ENCODE measurements at regions not wholly inside any gene's neighbourhood (a gene's known extent, or its start where the extent isn't known, plus 50 kb on each side); places are given as distances from the start of the nearest gene placed in this dataset.

DNA sequence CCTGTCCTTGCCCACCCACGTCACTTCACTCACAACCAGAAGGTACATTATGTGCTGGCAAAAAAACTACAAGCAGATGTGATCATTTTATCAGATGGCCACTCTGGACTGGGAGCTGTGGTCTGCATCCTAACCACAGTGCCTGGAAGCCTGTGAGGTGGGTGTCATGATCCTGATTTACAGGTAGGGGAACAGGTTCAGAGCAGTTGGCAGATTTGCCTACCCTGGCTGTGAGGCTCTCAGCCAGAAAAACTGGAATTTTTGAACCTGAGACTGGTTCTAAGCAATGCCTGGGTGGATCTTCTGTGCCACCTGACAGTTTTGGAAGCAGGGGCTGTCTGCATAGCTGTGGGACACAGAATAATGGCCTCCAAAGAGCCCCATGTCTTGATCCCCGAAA, 150.8 kb downstream of the SYF2 start:
- DNase-seq (ENCODE audit: low read depth in 2 of 2), result no peak

DNA sequence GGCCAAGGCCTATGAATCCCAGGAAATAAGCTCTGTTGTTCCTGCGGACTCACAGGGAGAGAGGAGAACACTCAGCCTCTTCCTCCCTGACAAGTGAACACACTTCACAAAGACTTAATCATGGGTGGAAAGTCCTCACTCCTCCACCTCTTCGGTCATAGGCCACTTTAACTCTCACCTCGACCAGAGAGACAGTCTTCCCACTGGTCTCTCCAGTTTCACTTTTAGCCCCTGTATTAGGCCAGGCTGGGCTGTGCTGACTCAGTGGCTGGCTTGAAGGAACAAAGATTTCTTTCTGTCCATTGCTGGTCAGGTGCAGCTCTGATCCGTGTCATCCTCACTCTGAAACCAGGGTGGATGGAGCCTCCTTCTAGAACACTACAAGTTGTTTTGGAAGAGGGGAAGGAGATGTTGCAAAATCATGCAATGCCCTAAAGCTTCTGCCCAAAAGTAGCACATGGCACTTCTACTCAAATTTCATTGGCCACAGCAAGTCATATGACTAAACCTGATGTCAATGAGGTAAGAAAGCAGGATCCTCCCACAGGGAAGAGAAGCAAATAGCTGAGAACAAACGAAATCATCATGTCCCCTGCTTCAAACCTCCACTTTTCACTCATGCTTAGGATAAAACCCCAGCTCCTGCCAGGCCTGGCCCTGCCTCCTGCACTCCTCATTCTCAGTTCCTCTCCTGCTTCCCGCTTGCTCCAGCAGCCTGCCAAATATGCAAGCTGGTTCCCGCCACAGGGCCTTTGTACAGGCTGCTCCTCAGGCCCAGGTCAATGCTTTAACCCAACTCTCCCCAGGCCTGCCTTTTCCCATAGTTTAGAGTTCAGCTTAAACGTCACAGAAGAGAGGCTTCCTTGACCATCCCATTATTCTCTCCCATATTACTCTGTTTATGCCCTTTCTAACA, 150.5 kb upstream of the RUNX3 start:
- no peak for DNase-seq (ENCODE audit: low read depth in 2 of 2)

DNA sequence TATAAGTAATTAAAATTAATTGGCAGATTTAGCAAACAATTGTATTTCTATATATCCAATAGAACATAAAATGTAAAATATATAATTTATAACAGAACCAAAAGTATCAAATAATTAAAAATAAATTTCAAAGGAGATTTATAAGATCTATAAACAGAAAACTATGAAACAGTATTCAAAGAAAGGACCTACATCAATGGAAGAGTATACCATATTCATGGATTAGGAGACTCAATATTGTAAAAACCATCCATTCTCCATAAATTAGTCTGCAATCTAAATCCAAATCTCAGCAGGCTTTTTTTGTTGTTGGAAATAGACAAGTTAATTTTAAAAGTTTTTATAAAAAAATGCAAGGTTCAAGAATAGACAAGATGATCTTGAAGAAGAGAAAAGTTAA, 149.0 kb upstream of the RUNX3 start:
- DNase-seq (ENCODE audit: low read depth in 2 of 2), result no peak

DNA sequence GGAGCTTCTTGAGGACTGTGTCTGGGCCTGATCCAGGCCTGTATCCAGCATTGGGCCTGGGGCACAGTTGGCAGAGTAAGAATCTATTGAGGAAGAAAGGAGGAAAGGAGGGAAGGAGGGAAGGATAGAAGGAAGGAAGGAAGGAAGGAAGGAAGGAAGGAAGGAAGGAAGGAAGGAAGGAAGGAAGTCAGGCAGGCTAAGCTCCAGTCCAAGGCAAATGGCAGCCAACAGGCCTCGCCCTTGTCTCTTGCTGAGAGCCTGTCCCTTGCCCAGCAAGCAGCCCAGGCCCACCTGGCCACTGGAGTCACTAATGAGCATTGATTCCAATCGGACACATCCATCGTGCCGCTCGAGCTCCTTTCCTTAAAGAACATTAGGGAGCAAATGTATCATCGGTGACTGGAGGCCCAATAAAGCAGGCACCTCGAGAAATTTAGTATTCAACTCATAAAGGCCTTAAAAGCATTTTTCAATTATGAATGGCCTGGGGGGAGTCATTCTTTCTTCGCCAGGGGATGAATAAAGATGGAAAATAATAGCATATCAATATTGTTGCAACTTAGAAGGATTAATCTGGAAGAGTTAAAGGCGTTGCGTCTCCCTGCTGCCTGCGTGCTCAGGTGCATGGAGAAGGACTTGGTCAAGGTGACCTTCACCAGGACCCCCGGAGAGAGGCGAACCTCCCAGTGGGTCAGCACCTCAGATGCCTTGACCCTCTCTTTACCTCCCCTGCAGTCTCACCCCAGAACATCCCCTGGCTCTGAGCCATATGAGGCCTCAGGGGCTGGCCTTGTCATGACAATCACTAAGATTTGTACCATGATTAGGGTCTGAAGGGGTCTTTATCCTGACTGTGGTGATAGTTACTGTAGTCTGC, 144.5 kb upstream of the RUNX3 start:
- no peak for DNase-seq (ENCODE audit: low read depth in 2 of 2)

DNA sequence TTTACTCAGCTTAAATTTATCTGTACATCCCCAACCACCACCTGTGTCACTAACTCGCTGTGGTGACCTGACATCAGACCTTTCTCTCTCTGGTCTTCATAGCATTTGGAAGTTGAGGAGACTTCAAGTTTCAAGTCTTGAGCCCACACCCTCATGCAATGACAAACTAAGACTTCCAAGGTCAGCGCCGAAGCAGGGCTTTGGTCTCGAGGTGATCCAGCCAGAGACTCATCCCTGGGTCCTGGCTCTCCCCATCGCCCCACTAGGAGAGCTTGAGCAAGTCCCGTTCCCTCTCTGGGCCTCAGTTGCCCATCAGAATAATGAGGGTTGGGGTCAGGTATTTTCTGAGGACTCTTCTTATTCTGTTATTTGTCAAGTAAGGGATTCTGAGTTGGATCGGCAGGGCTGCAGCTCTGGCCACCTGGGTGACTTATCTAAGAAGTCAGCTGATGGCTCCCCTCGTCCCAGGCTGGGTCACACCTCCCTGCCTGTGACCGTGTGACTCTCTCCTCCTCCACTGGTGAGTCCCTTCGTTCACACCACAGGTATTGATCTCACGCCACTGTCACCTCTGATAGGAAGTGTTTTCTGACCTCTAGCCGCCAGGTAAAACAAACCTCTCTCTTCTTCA, 143.7 kb upstream of the RUNX3 start:
- no peak for DNase-seq (ENCODE audit: low read depth in 2 of 2)

DNA sequence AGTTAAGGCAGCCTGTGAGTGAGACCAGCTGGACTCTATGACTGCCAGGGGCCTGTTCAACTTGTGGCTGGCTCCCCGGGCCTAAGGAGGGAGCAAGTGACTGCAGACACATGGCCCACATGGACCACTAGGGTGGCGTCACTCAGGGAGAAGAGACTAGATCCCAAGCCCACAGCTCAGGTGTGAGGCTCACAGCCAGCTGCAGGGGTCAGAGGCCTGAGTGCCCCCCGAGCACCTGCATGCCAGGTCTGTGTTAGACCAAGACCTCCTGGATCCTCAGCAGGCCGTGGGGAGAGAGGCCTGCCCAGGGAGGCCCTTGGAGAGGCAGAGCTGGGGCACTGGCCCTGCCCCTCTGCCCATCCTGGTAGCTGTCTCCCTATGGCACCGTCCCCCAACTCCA, 142.4 kb upstream of the RUNX3 start:
- DNase-seq (ENCODE audit: low read depth in 2 of 2), result no peak

DNA sequence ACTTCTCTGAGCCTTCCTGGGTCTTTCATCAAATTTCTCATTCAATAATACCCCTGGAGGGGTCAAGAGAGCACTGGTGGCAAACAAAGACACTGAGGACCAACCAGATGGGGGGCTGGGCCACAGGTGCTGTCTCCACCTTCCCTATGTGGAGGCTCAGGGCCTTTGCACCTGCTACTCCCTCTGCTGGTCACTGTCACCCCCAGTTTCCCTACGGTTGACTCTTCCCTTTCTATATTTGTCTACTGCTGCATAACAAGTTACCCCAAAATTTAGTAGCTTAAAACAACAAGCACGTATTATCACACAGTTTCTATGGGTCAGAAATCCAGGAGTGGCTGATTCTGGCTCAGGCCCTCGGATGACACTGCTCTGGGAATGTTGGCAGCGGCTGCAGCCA, 138.8 kb upstream of the RUNX3 start:
- peak in 1 of 2 donors; percentile 4 for DNase-seq (ENCODE audit: low read depth in 2 of 2)

DNA sequence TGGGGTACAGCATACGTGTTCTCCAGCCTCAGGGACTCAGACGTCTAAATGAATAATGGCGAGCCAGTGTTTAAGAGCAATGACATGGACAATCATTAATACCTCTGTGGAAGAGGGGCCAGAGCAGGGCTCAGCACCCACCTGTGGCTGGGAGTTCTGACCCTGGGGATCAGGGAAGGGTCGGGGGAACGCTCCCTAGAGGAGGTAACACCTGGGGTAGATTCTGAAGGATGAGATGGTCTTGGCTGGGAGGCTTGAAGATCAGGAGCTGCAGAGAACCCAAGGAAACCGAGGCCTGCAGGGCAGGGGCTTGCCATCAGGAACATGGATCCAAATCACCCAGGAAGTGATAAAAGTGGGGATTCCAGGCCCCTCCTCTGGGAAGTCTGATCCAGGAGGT, 138.2 kb upstream of the RUNX3 start:
- DNase-seq (ENCODE audit: low read depth in 2 of 2), result no peak

DNA sequence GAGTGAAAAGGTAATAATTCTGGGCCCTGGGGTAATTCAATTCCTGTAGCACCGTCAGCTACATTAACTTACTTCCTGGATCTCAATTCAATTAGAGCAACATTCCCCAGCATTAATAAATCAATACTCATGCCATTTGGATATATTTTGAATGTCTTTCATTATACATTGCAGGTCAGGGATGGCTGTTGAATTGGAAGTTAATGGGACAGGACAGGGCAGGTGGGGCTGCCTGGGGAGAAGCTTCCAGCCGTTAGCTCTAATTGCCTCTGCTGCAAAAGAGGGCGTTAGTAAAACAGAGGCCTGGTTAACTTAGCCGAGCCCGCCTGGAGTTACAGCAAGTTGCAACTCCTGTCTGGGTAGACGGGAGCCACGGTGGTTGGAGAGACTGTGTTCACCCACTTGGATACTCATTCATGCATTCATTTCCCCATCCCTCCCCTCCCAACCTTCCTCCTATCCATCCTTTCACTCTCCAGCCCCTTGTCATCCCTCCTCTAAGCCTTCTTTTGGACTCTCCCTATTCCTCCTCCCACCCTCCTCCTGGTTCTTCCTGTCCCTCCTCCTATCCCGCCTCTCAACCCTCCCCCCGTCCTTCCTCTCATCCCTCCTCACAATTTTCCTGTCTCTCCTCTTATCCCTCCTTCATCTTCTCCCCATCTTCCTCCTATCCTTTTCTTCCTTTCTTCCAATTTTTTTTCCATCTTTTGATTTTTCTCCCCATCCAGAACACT, 137.6 kb upstream of the RUNX3 start:
- no peak for DNase-seq (ENCODE audit: low read depth in 2 of 2)

DNA sequence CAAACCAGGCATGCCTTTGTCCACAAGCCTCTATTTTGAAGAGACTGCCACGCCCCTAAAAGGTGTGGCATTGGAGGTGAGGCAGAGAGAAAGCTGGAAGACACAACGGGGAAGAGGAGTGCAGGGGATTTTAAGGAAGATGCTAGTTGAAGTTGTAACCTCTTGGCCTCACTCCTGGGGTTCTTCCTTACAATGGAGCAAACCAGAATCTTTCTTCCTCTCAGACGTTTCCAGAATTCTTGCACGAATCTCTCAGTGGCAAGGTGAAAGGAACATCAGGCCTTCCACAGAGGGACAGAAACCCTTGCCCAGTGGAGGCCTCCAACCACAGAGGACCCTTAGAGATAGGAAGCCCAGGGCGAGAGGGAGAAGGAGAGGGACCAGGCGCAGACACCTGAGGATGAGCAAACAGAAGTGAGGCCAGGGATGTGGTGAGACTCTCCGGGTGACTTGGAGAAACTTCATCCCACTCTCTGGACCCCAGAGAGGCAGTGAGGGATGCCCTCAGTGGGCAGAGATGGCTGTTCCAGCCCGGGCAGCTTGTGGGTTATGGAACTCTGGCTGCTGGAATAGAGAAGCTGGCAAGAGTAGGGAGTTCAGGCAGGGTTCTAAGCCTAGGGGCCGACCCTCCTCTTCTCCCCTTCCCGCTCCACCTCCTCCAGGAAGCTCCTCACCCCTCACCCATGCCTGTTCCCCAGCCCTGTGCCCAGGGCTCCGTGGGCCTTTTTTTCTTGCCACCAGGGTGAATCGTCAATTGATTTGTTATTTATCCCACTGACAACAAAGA, 136.8 kb upstream of the RUNX3 start:
- no peak for DNase-seq (ENCODE audit: low read depth in 2 of 2)

DNA sequence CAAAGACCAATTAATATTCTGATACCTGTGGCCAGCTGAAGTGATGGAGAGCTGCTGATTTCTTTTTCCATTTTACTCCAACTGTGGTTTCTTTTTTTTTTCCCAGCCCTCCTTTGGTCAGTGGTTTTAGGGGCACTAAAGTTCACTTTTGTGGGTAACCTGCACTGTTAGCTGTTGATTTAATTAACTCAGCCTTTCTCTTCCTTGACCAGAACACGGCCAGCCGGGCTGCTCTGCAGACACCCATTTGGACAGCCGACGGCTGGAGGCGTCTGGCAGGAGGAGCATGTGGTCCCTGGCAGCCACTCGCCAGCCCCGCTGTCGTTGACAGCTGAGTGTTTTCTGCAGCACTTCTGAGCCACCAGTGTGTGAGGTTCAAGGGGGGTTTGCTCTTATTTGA, 136.2 kb upstream of the RUNX3 start:
- DNase-seq (ENCODE audit: low read depth in 2 of 2), result no peak

DNA sequence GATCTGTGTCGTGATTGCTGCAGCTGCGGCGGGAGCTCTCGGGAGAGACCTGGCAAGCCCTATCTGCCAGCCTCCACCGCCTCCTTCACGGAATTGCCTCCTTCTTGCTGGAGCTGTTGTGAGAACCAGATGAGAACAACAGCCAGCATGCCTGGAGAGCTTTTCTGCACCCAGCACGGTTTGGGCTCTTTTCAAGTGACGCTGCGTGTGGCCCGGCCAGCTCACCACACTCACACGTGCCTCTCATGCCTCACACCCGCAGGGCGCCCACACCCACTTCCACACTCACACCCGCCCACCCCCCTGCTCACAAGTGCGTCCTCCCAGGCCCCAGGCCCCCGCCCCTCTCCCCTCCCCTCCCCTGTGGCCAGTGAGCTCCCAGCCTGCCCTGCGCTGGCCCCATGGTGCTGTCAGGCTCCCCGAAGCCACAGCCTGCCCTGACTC, 135.7 kb upstream of the RUNX3 start:
- no peak for DNase-seq (ENCODE audit: low read depth in 2 of 2)

DNA sequence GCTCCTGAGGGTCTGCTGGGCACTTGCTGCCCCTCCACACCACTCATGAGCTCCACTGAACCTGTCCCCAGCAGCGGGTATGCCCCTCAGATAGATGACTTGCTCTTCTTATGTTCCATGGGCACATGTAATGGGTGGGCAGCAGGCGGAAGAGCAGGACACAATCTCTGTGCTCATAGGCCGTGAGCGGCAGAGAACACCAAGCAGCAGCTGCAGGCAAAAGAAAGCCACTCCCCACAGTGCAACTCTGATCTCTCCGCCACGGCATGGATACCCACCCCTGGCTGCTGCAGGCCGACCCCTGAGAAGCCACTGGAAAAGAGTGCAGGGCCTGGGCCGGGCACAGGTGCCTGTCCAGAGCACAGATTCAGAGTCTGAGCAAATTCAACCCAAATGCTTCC, 135.2 kb upstream of the RUNX3 start:
- DNase-seq (ENCODE audit: low read depth in 2 of 2), result no peak

DNA sequence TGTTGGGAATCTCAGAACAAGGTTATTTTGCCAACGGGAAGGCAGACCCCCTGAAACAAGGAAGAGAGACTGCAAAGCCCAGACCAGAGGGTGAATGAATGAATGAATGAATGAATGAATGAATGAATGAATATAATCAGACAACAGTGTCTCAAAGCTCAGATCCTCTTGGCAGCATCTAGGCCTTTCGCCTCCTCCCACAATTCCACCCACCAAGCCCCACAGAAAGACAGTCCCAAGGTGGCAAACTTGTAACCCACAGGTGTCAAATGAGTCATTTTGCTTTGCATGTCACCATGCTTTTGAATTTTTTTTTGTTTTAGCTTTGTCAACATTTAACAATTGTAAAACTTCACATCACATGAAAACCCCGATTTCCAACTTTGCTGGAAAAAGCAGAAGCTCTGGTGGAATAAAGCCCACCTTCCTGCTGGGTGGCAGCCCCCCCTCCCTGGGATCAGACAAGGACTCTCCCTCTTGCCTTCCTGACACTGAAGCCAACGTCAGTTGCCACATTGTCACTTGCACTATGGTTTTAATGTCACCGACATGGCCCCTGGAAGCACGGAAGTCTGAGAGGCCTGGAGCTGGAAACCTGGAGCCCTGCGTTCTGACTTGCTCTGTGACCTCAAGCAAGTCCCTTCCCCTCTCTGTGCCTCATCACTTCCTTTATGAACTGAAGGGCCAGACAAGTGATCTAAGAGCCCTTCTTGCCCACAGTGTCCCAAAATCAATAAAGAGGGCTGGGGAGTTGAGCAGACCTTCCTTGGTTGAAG, 134.6 kb upstream of the RUNX3 start:
- no peak for DNase-seq (ENCODE audit: low read depth in 2 of 2)

DNA sequence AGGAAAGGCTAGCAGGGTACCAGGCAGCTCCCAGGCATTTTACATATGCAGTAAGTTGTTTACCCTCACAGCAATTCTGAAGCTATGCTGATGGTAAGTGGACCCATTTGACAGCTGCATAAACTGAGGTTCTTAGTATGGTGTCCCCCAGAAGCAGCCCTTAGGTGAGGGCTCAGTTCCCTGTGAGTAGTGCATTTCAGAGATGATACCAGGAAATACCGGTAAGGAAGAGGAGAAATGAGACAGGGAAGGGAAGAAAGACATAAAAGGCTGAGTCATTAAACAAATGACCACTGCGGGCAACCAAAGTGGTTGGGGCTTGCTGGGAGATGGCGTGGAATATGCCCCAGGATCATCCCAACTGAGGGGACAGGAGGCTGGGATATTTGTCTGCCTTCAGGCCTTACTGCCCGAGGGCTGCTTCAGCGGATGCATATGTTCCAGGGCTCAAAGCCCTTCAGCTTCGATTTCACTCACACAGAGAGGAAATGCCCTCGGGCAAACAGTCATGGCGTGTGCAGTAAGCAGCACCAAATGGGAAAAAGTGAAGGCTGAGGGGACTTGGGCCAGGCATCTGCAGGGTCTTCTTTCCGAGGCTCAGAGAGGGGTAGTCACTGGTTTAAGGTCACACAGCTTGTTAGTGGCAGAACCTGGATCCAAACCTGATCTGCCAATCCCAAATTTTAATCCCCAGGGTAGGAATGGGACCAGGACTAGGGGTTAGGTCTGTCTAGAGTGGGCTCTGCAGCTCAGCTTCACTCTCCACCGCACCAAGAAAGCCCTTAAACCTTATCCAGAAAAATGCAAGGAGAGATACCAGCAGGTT, 133.7 kb upstream of the RUNX3 start:
- no peak for DNase-seq (ENCODE audit: low read depth in 2 of 2)

DNA sequence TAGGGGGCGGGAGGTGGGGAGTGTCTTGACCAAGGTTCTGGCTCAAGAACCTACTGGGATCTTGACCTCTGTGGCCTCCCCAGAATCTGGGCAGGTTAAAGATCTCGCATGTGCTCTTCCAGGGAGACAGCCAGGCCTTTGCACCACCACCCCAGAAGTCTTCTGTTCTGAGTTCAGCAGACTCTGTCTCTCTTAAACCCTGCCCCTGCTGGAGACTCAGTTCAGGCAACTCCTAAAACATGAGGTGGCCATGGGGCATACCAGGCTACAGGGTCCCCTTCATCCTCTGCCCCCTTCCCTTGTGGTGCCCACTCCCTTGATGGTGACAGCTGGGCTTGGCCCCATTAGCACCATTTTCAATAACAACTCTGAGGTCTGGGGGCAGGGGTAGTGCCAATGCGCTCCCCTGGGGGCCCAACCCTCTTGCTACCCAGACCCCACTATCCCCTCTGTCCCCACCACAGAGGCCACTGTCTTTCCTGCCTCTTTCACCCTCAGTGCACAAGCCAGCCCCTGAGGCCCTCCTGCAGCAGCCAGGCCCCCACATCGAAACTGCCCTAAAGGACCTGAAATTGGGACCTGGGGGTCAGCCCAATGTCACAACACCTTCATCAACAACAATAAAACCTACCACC, 132.7 kb upstream of the RUNX3 start:
- DNase-seq (ENCODE audit: low read depth in 2 of 2), result no peak

DNA sequence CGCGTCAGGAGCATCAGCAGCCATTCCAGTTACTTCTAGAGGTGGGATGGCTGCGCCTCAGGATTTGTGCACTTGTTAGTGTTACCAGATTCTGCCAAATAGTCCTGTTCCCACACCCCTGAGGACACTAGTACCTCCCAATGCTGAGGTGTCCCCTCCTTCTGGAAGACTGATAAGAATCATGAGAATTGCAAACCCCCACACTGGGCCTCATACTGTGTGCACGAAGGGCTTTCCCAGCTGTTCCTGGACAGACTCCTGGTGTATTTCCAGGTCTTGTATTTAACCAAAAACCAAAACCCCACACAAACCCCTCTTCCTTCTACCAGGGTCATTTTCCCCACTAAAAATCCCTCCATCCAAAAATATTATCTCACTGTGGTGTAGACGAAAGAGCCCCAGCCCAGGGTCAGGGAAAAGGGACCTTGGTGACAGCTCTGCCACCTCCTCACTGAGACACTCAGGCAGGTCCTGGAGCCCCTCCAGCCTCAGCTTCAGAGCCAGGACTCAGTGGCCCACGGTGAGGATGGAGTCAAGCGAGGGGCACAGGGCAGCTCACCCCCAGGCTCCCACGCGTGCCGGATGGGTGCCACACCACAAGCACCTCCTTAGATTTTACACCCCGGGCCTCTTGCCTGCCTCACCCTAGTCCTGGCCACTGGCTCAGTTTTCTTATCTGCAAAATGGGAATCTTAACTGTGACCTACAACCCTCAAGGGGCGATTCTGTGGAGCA, 131.4 kb upstream of the RUNX3 start:
- DNase-seq (ENCODE audit: low read depth in 2 of 2), result no peak

DNA sequence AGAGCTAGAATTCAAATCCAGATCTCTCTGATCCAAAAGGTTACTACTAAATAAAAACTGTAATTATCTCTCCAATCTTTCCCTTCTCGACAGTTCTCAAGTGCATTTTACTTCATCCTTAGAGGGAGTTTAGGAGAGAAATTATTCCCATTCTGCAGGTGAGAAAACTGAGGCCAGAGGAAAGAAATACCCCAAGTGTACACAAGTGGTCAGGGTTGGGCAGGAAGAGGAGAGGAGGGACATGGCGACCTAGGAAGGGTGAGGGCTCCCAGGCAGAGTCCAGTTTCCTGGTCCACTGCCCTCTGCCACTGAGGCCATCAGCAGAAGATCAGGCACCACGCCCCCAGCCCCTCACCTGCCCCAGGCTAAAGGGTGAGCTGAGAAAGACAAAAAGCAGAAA, 127.1 kb upstream of the RUNX3 start:
- DNase-seq (ENCODE audit: low read depth in 2 of 2), result no peak
